ENCODE measurements at regions not wholly inside any gene's neighbourhood (a gene's known extent, or its start where the extent isn't known, plus 50 kb on each side); places are given as distances from the start of the nearest gene placed in this dataset.

GRCh38 chr1:58031416-58031815 lies 515.1 kb downstream of the OMA1 start:
- WGBS, 2 donors: 37 to 41% methylated on average over 5 of the region's 5 CpGs
- intact Hi-C loops (cut with DNase I): no loop called here
- H3K9me3 ChIP-seq: no peaks in the 10 kb centered on the region
- no peak for TF ChIP-seq CTCF (IDR thresholded peaks at IDR 0.05)
- H3K27me3 ChIP-seq: no peaks in the 10 kb centered on the region
- H3K27ac ChIP-seq: no peak overlapping the region
- no peaks in the 10 kb centered on the region for H3K36me3 ChIP-seq
- no peak overlapping the region for H3K4me3 ChIP-seq
- no peaks in the 10 kb centered on the region for H3K4me1 ChIP-seq
- DNase-seq: no peak

- no peak for TF ChIP-seq POLR2A (IDR thresholded peaks at IDR 0.05)
- TF ChIP-seq CTCF (IDR thresholded peaks at IDR 0.05): no peak
- Histone ChIP-seq H3K4me3 (no peak overlapping the region), H3K27me3 (no peaks in the 10 kb centered on the region), H3K27ac (no peak overlapping the region), H3K36me3 (no peaks in the 10 kb centered on the region), H3K9me3 (no peaks in the 10 kb centered on the region), H3K4me1 (no peaks in the 10 kb centered on the region)
- no peak for DNase-seq
- intact Hi-C loops (cut with DNase I): no loop called here
- WGBS, 2 donors: 35 to 47% methylated on average over 3 of the region's 3 CpGs
Measured at GRCh38 chr1:58030456-58030855, 516.1 kb downstream of the OMA1 start.

GRCh38 chr1:58017641-58018040 lies 528.9 kb downstream of the OMA1 start:
- 90 to 96% methylated on average over 2 to 3 of the region's 3 CpGs for WGBS, 2 donors
- Histone ChIP-seq H3K4me1 (no peaks in the 10 kb centered on the region), H3K27me3 (no peaks in the 10 kb centered on the region), H3K9me3 (no peaks in the 10 kb centered on the region), H3K4me3 (no peak overlapping the region), H3K27ac (no peak overlapping the region), H3K36me3 (no peaks in the 10 kb centered on the region)
- no peak for DNase-seq
- no peak for TF ChIP-seq POLR2A (IDR thresholded peaks at IDR 0.05)
- TF ChIP-seq CTCF (IDR thresholded peaks at IDR 0.05): no peak
- intact Hi-C loops (cut with DNase I): no loop called here

- Histone ChIP-seq H3K36me3 (no peaks in the 10 kb centered on the region), H3K4me3 (no peak overlapping the region), H3K4me1 (no peaks in the 10 kb centered on the region), H3K27me3 (no peaks in the 10 kb centered on the region), H3K9me3 (no peaks in the 10 kb centered on the region), H3K27ac (no peak overlapping the region)
- WGBS, 2 donors: 62 to 64% methylated on average over 3 of the region's 3 CpGs
- no peak for TF ChIP-seq CTCF (IDR thresholded peaks at IDR 0.05)
- TF ChIP-seq POLR2A (IDR thresholded peaks at IDR 0.05): no peak
- intact Hi-C loops (cut with DNase I): no loop called here
- no peak for DNase-seq
Measured at GRCh38 chr1:58013237-58013636, 533.3 kb downstream of the OMA1 start.

- no peak for DNase-seq
- no peak for TF ChIP-seq CTCF (IDR thresholded peaks at IDR 0.05)
- no peak for TF ChIP-seq POLR2A (IDR thresholded peaks at IDR 0.05)
- Histone ChIP-seq H3K27ac (no peak overlapping the region), H3K36me3 (no peaks in the 10 kb centered on the region), H3K4me3 (no peak overlapping the region), H3K27me3 (no peaks in the 10 kb centered on the region), H3K9me3 (no peaks in the 10 kb centered on the region), H3K4me1 (no peaks in the 10 kb centered on the region)
- intact Hi-C loops (cut with DNase I): no loop called here
- 73 to 89% methylated on average over 1 of the region's 1 CpG for WGBS, 2 donors
Measured at GRCh38 chr1:58011978-58012377, 534.5 kb downstream of the OMA1 start.
